ENCODE measurements at regions not wholly inside any gene's neighbourhood (a gene's known extent, or its start where the extent isn't known, plus 50 kb on each side); places are given as distances from the start of the nearest gene placed in this dataset.

- no peak for DNase-seq (ENCODE audit: low read depth in 2 of 2)
Measured at GRCh38 chr22:22076361-22076760, 93.8 kb upstream of the TOP3B start.

GRCh38 chr22:22075382-22076163 is 93.0 kb upstream of the TOP3B start:
- DNase-seq (ENCODE audit: low read depth in 2 of 2), result no peak

GRCh38 chr22:22074634-22075381 is 92.2 kb upstream of the TOP3B start:
- DNase-seq (ENCODE audit: low read depth in 2 of 2), result no peak

- no peak for DNase-seq (ENCODE audit: low read depth in 2 of 2)
Measured at GRCh38 chr22:22073769-22074561, 91.4 kb upstream of the TOP3B start.

- DNase-seq (ENCODE audit: low read depth in 2 of 2), result no peak
Measured at GRCh38 chr22:22072169-22072836, 89.7 kb upstream of the TOP3B start.

GRCh38 chr22:22071455-22071854 is 88.9 kb upstream of the TOP3B start:
- DNase-seq (ENCODE audit: low read depth in 2 of 2), result no peak

- DNase-seq (ENCODE audit: low read depth in 2 of 2), result no peak
Measured at GRCh38 chr22:22070371-22070824, 87.8 kb upstream of the TOP3B start.

GRCh38 chr22:22069450-22070370 is 87.1 kb upstream of the TOP3B start:
- no peak for DNase-seq (ENCODE audit: low read depth in 2 of 2)

GRCh38 chr22:22068657-22069056 is 86.1 kb upstream of the TOP3B start:
- DNase-seq (ENCODE audit: low read depth in 2 of 2), result no peak

GRCh38 chr22:22068025-22068424 is 85.4 kb upstream of the TOP3B start:
- DNase-seq (ENCODE audit: low read depth in 2 of 2), result no peak

- no peak for DNase-seq (ENCODE audit: low read depth in 2 of 2)
Measured at GRCh38 chr22:22067192-22067591, 84.6 kb upstream of the TOP3B start.

GRCh38 chr22:22064580-22064979 is 82.0 kb upstream of the TOP3B start:
- DNase-seq (ENCODE audit: low read depth in 2 of 2), result no peak

- DNase-seq (ENCODE audit: low read depth in 2 of 2), result no peak
Measured at GRCh38 chr22:22062306-22062793, 79.8 kb upstream of the TOP3B start.

- no peak for DNase-seq (ENCODE audit: low read depth in 2 of 2)
Measured at GRCh38 chr22:22061085-22062077, 78.8 kb upstream of the TOP3B start.

- DNase-seq (ENCODE audit: low read depth in 2 of 2), result peak; percentile 59 to 62
Measured at GRCh38 chr22:22060200-22061084, 77.9 kb upstream of the TOP3B start.

GRCh38 chr22:22059291-22060002 is 76.9 kb upstream of the TOP3B start:
- no peak for DNase-seq (ENCODE audit: low read depth in 2 of 2)

GRCh38 chr22:22058633-22059290 is 76.2 kb upstream of the TOP3B start:
- DNase-seq (ENCODE audit: low read depth in 2 of 2), result no peak

Data from stimulated activated CD8-positive, alpha-beta memory T cell treated with anti-CD3 and anti-CD28 coated beads, Interleukin-2, amount 100 ng/mL, for 48 hours (primary cell).